ENCODE measurements at regions not wholly inside any gene's neighbourhood (a gene's known extent, or its start where the extent isn't known, plus 50 kb on each side); places are given as distances from the start of the nearest gene placed in this dataset.

GRCh38 chr5:6872441-6873160 lies 159.4 kb downstream of the TENT4A start:
- DNase-seq (ENCODE audit: low read depth): no peak

DNA sequence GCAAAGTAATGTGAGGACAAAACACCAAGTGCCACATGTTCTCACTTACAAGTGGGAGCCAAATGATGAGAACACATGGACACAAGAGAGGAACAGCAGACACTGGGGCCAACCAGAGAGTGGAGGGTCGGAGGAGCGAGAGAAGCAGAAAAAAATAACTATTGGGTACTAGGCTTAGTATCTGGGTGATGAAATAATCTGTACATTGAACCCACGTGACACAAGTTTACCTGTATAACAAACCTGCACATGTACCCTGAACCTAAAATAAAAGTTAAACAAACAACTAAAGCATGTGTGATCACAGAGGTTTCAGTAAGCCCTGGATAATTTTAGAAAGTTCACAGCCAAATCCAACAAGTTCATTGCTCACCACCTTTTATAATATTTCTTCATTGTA lies 160.1 kb downstream of the TENT4A start:
- DNase-seq (ENCODE audit: low read depth): no peak

DNA sequence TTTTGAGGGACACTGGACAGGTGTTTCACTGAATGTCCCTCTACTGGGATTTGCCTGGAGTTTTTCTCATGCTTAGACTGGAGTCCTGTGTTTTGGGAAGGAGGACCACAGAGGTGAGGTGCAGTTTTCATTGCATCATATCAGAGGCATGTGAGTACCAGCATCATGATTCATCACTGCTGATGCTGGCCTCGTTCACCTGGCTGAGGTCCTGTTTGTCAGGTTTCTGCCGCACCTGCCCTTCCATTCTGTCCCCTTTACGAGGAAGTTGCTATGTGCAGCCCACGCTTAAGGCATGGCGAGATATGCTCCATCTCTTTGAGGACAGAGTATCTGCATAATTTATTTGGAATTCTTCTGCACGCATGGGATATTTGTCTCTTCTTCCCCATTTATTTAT lies 162.1 kb downstream of the TENT4A start:
- no peak for DNase-seq (ENCODE audit: low read depth)

- DNase-seq (ENCODE audit: low read depth): no peak
Measured at GRCh38 chr5:6877986-6878828, 165.0 kb downstream of the TENT4A start.

DNA sequence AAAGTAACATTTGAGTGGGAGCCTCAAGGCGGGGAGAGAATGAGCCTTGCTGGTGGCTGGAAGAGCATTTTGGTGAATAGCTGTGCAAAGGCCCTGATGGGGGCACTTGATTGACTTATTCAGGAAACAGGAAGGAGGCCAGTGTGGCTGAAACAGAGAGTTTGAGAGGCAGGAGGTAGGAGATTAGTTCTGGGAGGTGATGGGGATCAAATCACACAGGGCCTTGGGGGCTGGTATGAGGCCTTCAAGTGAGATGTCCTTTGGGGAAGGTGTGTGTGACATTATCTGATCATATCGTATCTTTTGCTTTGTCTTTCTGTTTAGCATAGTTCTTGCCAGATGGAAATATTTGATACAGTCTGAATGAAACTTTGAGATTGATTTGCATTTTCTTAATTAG lies 172.3 kb downstream of the TENT4A start:
- no peak for DNase-seq (ENCODE audit: low read depth)

DNA sequence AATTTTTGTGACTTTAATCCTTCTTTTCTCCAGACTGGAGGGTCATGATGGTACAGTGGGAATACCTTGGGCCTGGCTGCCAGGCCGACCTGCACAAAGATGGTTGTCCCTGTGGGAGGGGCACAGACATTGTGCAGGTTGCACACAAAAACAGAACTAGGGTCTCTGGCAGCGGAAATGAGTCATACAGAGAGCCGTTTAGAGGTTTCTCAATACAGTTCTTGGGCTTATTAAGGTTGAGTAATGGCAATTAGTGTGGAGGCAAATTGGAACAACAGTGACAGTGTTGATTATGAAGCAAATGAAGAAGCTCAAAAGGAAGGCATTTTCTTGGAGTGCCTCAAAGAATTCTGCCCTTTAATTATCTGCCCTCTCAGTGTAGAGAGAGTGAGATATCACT lies 173.6 kb downstream of the TENT4A start:
- DNase-seq (ENCODE audit: low read depth): no peak

DNA sequence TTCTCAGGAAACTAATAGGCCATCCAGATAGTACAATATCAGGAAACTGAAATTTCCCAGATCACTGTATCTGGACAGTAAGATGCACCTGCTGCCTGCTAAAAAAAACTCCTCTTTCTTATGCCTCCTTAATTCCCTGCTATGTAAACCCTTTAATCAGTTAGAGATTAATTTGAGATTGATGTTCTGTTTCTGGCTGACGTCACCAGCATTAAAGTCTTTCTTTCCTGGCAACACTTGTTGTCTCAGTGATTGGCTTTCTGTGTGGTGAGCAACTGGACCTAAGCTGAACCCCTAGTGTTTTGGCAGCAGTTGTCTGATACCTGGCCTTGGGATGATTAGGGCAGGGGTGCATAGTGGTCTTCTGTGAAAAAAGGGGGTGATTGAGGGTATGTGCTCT lies 175.8 kb downstream of the TENT4A start:
- DNase-seq (ENCODE audit: low read depth): no peak

DNA sequence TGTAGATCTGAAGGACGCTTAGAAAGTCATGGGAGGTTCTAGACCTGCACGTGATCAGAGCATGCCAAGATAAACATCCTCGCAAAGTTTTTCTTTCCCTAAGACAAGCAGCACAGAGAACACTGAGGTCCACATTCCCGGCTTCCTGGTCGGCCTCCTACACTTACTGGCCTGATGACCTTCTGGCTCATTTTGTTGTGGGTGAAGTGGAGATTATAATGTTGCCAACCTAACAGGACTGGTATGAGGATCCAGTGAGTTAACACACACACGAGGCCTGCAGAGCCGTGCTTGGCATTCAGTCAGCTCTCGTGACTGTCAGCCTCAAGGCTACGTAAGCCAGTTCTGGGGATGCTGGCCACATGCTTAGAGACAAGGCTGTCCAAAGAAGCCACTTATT lies 186.0 kb downstream of the TENT4A start:
- no peak for DNase-seq (ENCODE audit: low read depth)

GRCh38 chr5:6900247-6901227 lies 187.3 kb downstream of the TENT4A start:
- no peak for DNase-seq (ENCODE audit: low read depth)

DNA sequence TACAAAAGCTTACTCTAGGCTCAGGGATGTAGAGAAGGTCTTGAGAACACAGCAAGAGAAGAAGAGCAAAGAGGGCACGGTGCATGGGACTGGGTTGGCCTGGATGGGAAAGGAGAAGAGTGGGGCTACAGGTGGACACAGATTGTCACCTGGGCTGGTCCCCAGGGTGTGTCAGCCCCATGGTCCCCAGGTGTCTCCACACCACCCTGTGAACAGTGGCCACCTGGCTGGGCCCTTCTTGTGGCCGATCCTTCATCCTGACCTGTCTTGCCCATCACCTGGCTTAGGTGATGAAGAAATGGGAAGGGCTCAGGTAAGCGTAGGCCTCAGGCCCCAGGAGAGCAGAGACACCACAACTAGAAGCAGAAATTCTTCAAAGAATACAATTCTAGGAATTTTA lies 188.9 kb downstream of the TENT4A start:
- DNase-seq (ENCODE audit: low read depth): no peak

DNA sequence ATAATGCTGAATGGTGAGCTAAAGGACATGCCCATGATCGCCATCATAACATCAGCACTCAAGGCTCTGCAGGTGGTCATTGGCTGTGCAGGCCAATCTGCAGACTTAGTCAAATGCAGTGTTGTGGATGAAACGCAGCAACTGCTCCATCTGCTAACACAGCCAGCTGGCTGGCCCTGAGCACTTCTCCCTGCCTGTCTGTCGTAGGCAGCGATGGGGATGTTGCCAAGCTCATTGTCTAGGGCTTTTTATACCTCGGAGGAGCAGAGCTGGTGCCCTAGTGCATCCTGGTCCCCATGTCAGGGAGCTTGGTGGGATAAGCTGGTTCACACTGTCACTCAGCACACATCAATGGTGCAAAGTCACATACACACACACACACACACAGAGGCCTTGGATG lies 189.4 kb downstream of the TENT4A start:
- DNase-seq (ENCODE audit: low read depth): no peak

GRCh38 chr5:6903934-6904333 lies 190.7 kb downstream of the TENT4A start:
- DNase-seq (ENCODE audit: low read depth): no peak

GRCh38 chr5:6904860-6905259 lies 191.6 kb downstream of the TENT4A start:
- no peak for DNase-seq (ENCODE audit: low read depth)

DNA sequence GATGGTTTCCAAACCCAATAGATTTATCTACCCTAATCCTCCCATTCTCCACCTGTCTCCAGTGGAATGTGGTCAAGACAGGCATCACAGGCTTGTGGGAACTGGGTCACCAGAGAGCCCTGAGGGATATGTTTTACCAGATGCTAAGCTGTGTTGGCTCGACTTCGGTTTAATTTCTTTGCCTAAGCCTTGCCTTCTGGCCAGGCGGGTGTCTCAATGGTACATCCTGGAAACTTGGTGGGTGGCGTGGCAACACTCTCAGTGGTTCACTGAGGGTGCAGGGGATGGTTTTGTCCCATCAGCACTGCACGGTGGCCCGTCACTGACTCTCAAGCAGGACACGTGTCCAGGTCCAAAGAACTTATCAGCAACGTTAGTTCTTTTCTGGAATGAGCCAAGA lies 192.2 kb downstream of the TENT4A start:
- DNase-seq (ENCODE audit: low read depth): no peak

- no peak for DNase-seq (ENCODE audit: low read depth)
Measured at GRCh38 chr5:6905883-6906282, 192.7 kb downstream of the TENT4A start.

GRCh38 chr5:6907320-6907918 lies 194.2 kb downstream of the TENT4A start:
- DNase-seq (ENCODE audit: low read depth): no peak

- DNase-seq (ENCODE audit: low read depth): no peak
Measured at GRCh38 chr5:6909901-6910300, 196.7 kb downstream of the TENT4A start.

- no peak for DNase-seq (ENCODE audit: low read depth)
Measured at GRCh38 chr5:6910950-6911349, 197.7 kb downstream of the TENT4A start.

- DNase-seq (ENCODE audit: low read depth): no peak
Measured at GRCh38 chr5:6914347-6914746, 201.1 kb downstream of the TENT4A start.

- no peak for DNase-seq (ENCODE audit: low read depth)
Measured at GRCh38 chr5:6915574-6915973, 202.3 kb downstream of the TENT4A start.

DNA sequence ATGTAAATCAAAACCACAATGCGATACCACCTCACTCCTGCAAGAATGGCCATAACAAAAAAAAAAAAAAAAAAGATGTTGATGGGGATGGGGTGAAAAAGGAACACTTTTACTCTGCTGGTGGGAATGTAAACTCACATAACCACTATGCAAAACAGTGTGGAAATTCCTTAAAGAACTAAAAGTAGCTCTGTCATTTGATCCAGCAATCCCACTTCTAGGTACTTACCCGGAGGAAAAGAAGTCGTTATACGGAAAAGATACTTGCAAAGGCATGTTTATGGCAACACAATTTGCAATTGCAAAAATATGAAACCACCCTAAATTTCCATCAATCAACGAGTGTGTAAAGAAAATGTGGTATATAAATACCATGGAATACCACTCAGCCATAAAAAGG lies 205.0 kb downstream of the TENT4A start:
- DNase-seq (ENCODE audit: low read depth): no peak
